ENCODE measurements at regions not wholly inside any gene's neighbourhood (a gene's known extent, or its start where the extent isn't known, plus 50 kb on each side); places are given as distances from the start of the nearest gene placed in this dataset.

GRCh38 chr12:111291357-111291756 lies 77.5 kb downstream of the PHETA1 start:
- DNase-seq (ENCODE audit: low read depth, low spot score) (no peak), ATAC-seq (no peak)
- Histone ChIP-seq H3K4me3 (replicated peaks in 1 of 2; ENCODE audit: low read depth in 1 of 2, low read length in 2 of 2) (no peak overlapping the region), H3K9ac (ENCODE audit: low read length) (no peak overlapping the region), H4K20me1 (ENCODE audit: insufficient read depth) (no peaks in the 10 kb centered on the region), H3K27ac (ENCODE audit: low read depth, low read length) (no peak overlapping the region), H2AFZ (ENCODE audit: low read depth, low read length, poor library complexity, severe bottlenecking) (no peak overlapping the region), H3K79me2 (ENCODE audit: insufficient read depth, low read length) (no peaks in the 10 kb centered on the region), H3K36me3 (ENCODE audit: control insufficient read depth in 1 of 2, insufficient read depth in 2 of 2, low read length in 2 of 2) (no peaks in the 10 kb centered on the region), H3K9me3 (ENCODE audit: control insufficient read depth in 1 of 2, insufficient read depth in 1 of 2, low read depth in 1 of 2, low read length in 2 of 2) (no peaks in the 10 kb centered on the region), H3K4me2 (ENCODE audit: low read length) (no peak overlapping the region), H3K27me3 (ENCODE audit: insufficient read depth, low read length) (no peaks in the 10 kb centered on the region), H3K9me2 (ENCODE audit: insufficient read depth) (no peaks in the 10 kb centered on the region), H3K4me1 (ENCODE audit: control insufficient read depth in 1 of 2, insufficient read depth in 2 of 2, low read length in 2 of 2) (no peaks in the 10 kb centered on the region)
- ChIA-PET CTCF (no interaction called here), POLR2A (no interaction called here), RAD21 (ENCODE audit: low non-redundant PET in 1 of 2, low total read pairs in 2 of 2, uncharacterized antibody in 2 of 2, unreplicated experiment in 2 of 2) (no interaction called here)
- intact Hi-C loops (cut with micrococcal nuclease), result no loop called here
- no TSS peak for BruUV-seq (replicated peaks)
- TF ChIP-seq EGR1 (IDR thresholded peaks at IDR 0.05; ENCODE audit: low read depth) (no peak), ZNF274 (IDR thresholded peaks at IDR 0.05; ENCODE audit: low read depth, low read length) (no peak), EZH2phosphoT487 (IDR thresholded peaks at IDR 0.05; ENCODE audit: borderline replicate concordance) (no peak), SP1 (IDR thresholded peaks at IDR 0.05; ENCODE audit: low read depth) (no peak), SRF (IDR thresholded peaks at IDR 0.05; ENCODE audit: low read depth) (no peak), RAD21 (IDR thresholded peaks at IDR 0.05; ENCODE audit: low read depth) (no peak), MAX (IDR thresholded peaks at IDR 0.05) (no peak), ZFX (IDR thresholded peaks at IDR 0.05) (no peak), POLR2A (IDR thresholded peaks at IDR 0.05; ENCODE audit: borderline replicate concordance, extremely low read depth, insufficient read depth, insufficient read length) (no peak), FOSL1 (IDR thresholded peaks at IDR 0.05; ENCODE audit: low read depth) (no peak), ELF1 (IDR thresholded peaks at IDR 0.05; ENCODE audit: borderline replicate concordance, low read depth) (no peak), EZH2 (IDR thresholded peaks at IDR 0.05) (no peak), REST (IDR thresholded peaks at IDR 0.05; ENCODE audit: low read depth) (no peak)
